Keratinocyte (primary cell): ENCODE measurements at regions not wholly inside any gene's neighbourhood (a gene's known extent, or its start where the extent isn't known, plus 50 kb on each side); places are given as distances from the start of the nearest gene placed in this dataset.

Source experiments
- CTCF ChIP-seq, 3 experiments: IDR thresholded peaks in 1 of 3; conservative IDR thresholded peaks in 1 of 3; optimal IDR thresholded peaks in 1 of 3; 2 replicates in 2 of 3; 3 replicates in 1 of 3; pipeline versions ENCODE3 to v1.5.1; 2011; ENCODE audit warnings: low read length in 3 of 3, mild to moderate bottlenecking in 3 of 3, moderate library complexity in 2 of 3, control low read depth in 1 of 3, inconsistent platforms in 1 of 3; ENCODE audit not compliant: insufficient read depth in 2 of 3; ENCODE audit errors: extremely low read depth in 1 of 3
- EZH2 ChIP-seq: IDR thresholded peaks from one replicate; pipeline ENCODE4 v1.6.1; 2012; ENCODE audit warnings: inconsistent platforms, mild to moderate bottlenecking, low read length, moderate library complexity

GRCh38 chr13:63699948-63700347 is 2284.3 kb upstream of the PCDH20 start:
- TF ChIP-seq CTCF (optimal IDR thresholded peaks at IDR 0.05 in 1 of 3, IDR thresholded peaks at IDR 0.05 in 1 of 3, conservative IDR thresholded peaks at IDR 0.05 in 1 of 3; ENCODE audit: extremely low read depth in 1 of 3, insufficient read depth in 2 of 3, low read length in 3 of 3): no peak
- no peak for TF ChIP-seq EZH2
